Activated CD4-positive, alpha-beta T cell treated with anti-CD3 and anti-CD28 coated beads for 36 hours (primary cell): ENCODE measurements at regions not wholly inside any gene's neighbourhood (a gene's known extent, or its start where the extent isn't known, plus 50 kb on each side); places are given as distances from the start of the nearest gene placed in this dataset.
"Not testable (repeated sequence)": the region's sequence is repeated elsewhere in the genome, so short reads cannot be mapped to it uniquely, and the experiment has no call there.

Source experiments
- ATAC-seq: fragments of 200-7000 bp; cut with Tn5 transposase; one replicate; pipeline ENCODE4 v1.10.0; 2021; ENCODE audit warnings: mild to moderate bottlenecking, moderate library complexity
- CTCF ChIA-PET: fragments of 350-600 bp; sonication (Branson Sonifier 250); formaldehyde crosslinking; loops from one replicate; lab custom pipeline; 2021; ENCODE audit warnings: antibody characterized with exemption; lab: Charles Lee
- POLR2A ChIA-PET: fragments of 350-600 bp; sonication (Branson Sonifier 250); formaldehyde crosslinking; loops from one replicate; lab custom pipeline; 2021; ENCODE audit warnings: antibody characterized with exemption, inconsistent platforms; lab: Charles Lee
- DNase-seq: peaks from one replicate; pipeline ENCODE4 v3.0.0-alpha.2; 2020
- H3K27ac Mint-ChIP-seq: one replicate; pipeline ENCODE4 v1.8.0; 2021; ENCODE audit warnings: mixed read lengths
- H3K27me3 Mint-ChIP-seq: one replicate; pipeline ENCODE4 v1.8.0; 2021; ENCODE audit warnings: mixed read lengths
- H3K36me3 Mint-ChIP-seq: one replicate; pipeline ENCODE4 v1.8.0; 2021; ENCODE audit warnings: low read depth, mixed read lengths
- H3K4me1 Mint-ChIP-seq: one replicate; pipeline ENCODE4 v1.8.0; 2021; ENCODE audit warnings: mixed read lengths
- H3K4me3 Mint-ChIP-seq: one replicate; pipeline ENCODE4 v1.8.0; 2021; ENCODE audit warnings: mild to moderate bottlenecking, moderate library complexity, mixed read lengths
- H3K9me3 Mint-ChIP-seq: one replicate; pipeline ENCODE4 v1.8.0; 2021; ENCODE audit warnings: low read depth, mixed read lengths
- intact Hi-C, 2 experiments: fragments of 100-400 bp; cut with DNase I in 1 of 2; cut with micrococcal nuclease in 1 of 2; formaldehyde crosslinking; loops; one replicate each; pipeline versions ENCODE4 v1.14.2 to v1.15.1; 2022 to 2024; cut with DNase I, micrococcal nuclease

GRCh38 chr3:18720543-18720942 is 295.4 kb upstream of the SATB1 start:
- Mint-ChIP-seq H3K27me3 (no peaks in the 10 kb centered on the region), H3K9me3 (peaks cover 14% of the 10 kb centered on the region), H3K4me3 (no peak overlapping the region), H3K36me3 (peaks cover 50% of the 10 kb centered on the region), H3K27ac (peak overlapping the region; percentile 38), H3K4me1 (peaks cover 73% of the 10 kb centered on the region)
- ChIA-PET POLR2A (no interaction called here), CTCF (interaction anchor here (1.0 to 3.1 kb wide), 7 partner anchors 9 to 161 kb away, joined by 3 to 15 read pairs (median 4); no protein-coding TSS in a partner anchor)
- intact Hi-C loops: no loop called here
- ATAC-seq: no peak
- no peak for DNase-seq

- peak; percentile 38 for ATAC-seq
- POLR2A ChIA-PET: interaction anchor here (1.2 to 2.6 kb wide), 5 partner anchors 18 to 47 kb away, joined by 4 to 10 read pairs (median 8); no protein-coding TSS in a partner anchor
- H3K4me3 Mint-ChIP-seq: peak overlapping the region; percentile 8
- no peak for DNase-seq
- peaks cover 58% of the 10 kb centered on the region for H3K36me3 Mint-ChIP-seq
- H3K4me1 Mint-ChIP-seq: peaks cover 71% of the 10 kb centered on the region
- peaks cover 14% of the 10 kb centered on the region for H3K9me3 Mint-ChIP-seq
- H3K27ac Mint-ChIP-seq: peak overlapping the region; percentile 97
- no peaks in the 10 kb centered on the region for H3K27me3 Mint-ChIP-seq
- intact Hi-C loops: no loop called here
- CTCF ChIA-PET: interaction anchor here (0.8 to 6.2 kb wide), 6 partner anchors 10 to 44 kb away, joined by 3 to 53 read pairs (median 4); no protein-coding TSS in a partner anchor
These were observed 292.5 kb upstream of the SATB1 start for GRCh38 chr3:18717598-18717997.

DNA sequence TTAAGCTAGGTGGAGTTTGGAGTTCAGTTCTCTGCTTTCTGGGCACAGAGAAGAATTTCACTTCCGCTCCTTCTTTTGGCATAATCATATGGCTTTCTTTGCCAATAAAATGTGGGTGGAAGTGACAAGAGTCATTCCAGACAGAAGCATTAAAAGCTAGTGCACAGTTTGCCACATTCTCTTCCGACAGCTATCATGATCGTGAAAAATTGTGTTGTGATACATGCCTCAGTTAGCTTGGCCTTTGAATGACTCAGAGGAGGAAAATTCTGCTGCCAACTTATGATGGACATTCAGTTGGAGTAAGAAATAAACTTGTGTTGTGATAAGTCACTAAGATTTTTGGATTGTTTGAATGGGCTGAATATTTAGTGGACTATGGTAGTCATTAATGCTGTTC is 291.7 kb upstream of the SATB1 start:
- POLR2A ChIA-PET: interaction anchor here (1.2 to 2.6 kb wide), 7 partner anchors 8 to 46 kb away, joined by 4 to 11 read pairs (median 8); no protein-coding TSS in a partner anchor

DNA sequence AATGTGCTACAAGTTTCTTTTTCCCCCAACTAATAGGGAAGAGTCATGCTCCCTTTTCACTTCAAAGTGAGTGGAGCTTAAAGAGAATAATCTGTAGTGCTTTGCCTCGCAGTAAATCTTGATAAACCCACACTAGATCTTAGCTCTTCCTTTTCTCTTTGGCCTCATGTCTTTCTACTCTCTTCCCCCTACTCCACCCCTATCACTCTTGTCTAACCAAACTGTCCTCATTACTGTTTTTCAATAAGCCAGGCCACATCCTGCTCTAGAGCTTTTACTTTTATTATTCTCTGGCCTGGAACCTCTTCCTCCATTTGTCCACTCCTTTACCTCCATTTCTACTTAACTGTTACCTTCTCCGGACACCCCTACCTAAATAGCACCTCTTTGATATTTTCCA is 291.0 kb upstream of the SATB1 start:
- ATAC-seq (no peak), DNase-seq (no peak)
- ChIA-PET CTCF (interaction anchor here (0.8 to 6.2 kb wide), 11 partner anchors 9 to 74 kb away, joined by 3 to 53 read pairs (median 5); no protein-coding TSS in a partner anchor), POLR2A (interaction anchor here (1.3 to 2.6 kb wide), 6 partner anchors 9 to 45 kb away, joined by 4 to 11 read pairs (median 8); no protein-coding TSS in a partner anchor)
- Mint-ChIP-seq H3K27me3 (no peaks in the 10 kb centered on the region), H3K27ac (peak overlapping the region; percentile 97), H3K4me1 (peaks cover 78% of the 10 kb centered on the region), H3K9me3 (peaks cover 14% of the 10 kb centered on the region), H3K4me3 (peak overlapping the region; percentile 0), H3K36me3 (peaks cover 53% of the 10 kb centered on the region)
- intact Hi-C loops: no loop called here

More for the DNA sequence above, 291.7 kb upstream of the SATB1 start:
- no peak overlapping the region for H3K4me3 Mint-ChIP-seq
- peaks cover 14% of the 10 kb centered on the region for H3K9me3 Mint-ChIP-seq
- ATAC-seq: no peak
- H3K36me3 Mint-ChIP-seq: peaks cover 56% of the 10 kb centered on the region
- DNase-seq: no peak
- CTCF ChIA-PET: interaction anchor here (0.8 to 6.2 kb wide), 8 partner anchors 8 to 157 kb away, joined by 3 to 53 read pairs (median 7); no protein-coding TSS in a partner anchor
- intact Hi-C loops: no loop called here
- H3K4me1 Mint-ChIP-seq: peaks cover 74% of the 10 kb centered on the region
- H3K27me3 Mint-ChIP-seq: no peaks in the 10 kb centered on the region
- H3K27ac Mint-ChIP-seq: peak overlapping the region; percentile 97

- Mint-ChIP-seq H3K9me3 (peaks cover 14% of the 10 kb centered on the region), H3K4me1 (peaks cover 76% of the 10 kb centered on the region), H3K27me3 (no peaks in the 10 kb centered on the region), H3K4me3 (no peak overlapping the region), H3K27ac (peak overlapping the region; percentile 97), H3K36me3 (peaks cover 49% of the 10 kb centered on the region)
- CTCF ChIA-PET: interaction anchor here (1.0 to 6.2 kb wide), 8 partner anchors 10 to 125 kb away, joined by 3 to 53 read pairs (median 5); no protein-coding TSS in a partner anchor
- no peak for DNase-seq
- intact Hi-C loops: no loop called here
- ATAC-seq: no peak
- POLR2A ChIA-PET: interaction anchor here (2.3 to 3.1 kb wide), 2 partner anchors 10 to 26 kb away, joined by 11 to 23 read pairs; no protein-coding TSS in a partner anchor
These were observed 290.1 kb upstream of the SATB1 start for GRCh38 chr3:18715208-18715607.

GRCh38 chr3:18713577-18713951 is 288.4 kb upstream of the SATB1 start:
- peaks cover 77% of the 10 kb centered on the region for H3K4me1 Mint-ChIP-seq
- peak overlapping the region; percentile 66 for H3K4me3 Mint-ChIP-seq
- peak overlapping the region; percentile 99 for H3K27ac Mint-ChIP-seq
- DNase-seq: no peak
- peaks cover 38% of the 10 kb centered on the region for H3K36me3 Mint-ChIP-seq
- no peaks in the 10 kb centered on the region for H3K27me3 Mint-ChIP-seq
- CTCF ChIA-PET: interaction anchor here (0.8 to 6.2 kb wide), 10 partner anchors 8 to 190 kb away, joined by 3 to 53 read pairs (median 5); no protein-coding TSS in a partner anchor
- intact Hi-C loops: loop anchor here (1.0 to 2.0 kb wide), 8 partner anchors 28 to 275 kb away; no protein-coding TSS in a partner anchor
- ATAC-seq: no peak
- H3K9me3 Mint-ChIP-seq: peaks cover 6% of the 10 kb centered on the region
- POLR2A ChIA-PET: interaction anchor here (0.5 to 3.1 kb wide), 15 partner anchors 11 to 289 kb away, joined by 3 to 23 read pairs (median 6); no protein-coding TSS in a partner anchor

DNA sequence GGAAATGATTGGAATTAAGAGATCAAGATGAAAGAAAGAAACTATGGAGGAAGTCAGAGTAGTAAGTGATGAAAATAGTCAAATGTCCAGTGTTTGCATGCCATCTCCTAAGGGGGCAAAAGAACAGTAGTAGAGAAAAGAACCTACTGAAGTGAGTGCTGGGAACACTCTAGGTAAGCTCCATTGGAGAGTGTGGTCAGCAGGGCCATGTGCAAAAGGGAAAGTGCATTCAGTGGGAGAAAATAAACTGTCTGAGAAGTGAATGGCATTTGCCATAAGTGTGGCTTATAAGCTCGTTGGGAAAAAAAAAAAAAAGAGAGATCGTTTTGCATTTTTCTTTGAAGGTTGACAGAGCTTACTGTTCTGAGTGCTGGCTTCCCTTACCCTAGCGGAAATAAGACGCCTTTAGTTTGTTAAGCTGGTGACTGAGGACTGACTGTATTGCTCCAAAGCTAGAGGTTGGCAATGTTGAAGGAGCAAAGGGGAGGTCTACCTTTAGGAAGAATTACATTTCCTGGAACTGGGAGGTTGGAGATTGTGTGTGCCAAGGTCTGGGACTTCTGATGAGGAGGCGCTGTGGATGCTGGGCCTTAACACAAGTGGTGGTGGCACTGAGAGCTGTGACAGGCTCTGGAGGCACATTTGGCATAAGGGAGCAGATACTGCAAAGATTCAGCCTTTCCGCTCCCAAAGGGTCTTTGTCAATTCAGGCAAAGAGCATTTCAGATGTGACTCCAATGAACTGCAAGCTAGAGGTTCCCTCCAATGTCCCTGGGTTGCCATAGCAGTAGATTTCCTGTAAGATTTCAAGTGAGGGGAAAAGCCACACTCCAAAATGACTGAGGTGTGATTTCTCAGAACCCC is 287.8 kb upstream of the SATB1 start:
- CTCF ChIA-PET: interaction anchor here (0.8 to 6.2 kb wide), 12 partner anchors 8 to 267 kb away, joined by 3 to 53 read pairs (median 5); no protein-coding TSS in a partner anchor
- Mint-ChIP-seq H3K4me1 (peaks cover 73% of the 10 kb centered on the region), H3K36me3 (peaks cover 37% of the 10 kb centered on the region), H3K4me3 (peak overlapping the region; percentile 66), H3K27ac (peak overlapping the region; percentile 99), H3K9me3 (peaks cover 5% of the 10 kb centered on the region), H3K27me3 (no peaks in the 10 kb centered on the region)
- ATAC-seq (peak; percentile 82), DNase-seq (peak; percentile 69)
- POLR2A ChIA-PET: interaction anchor here (0.5 to 3.1 kb wide), 22 partner anchors 12 to 289 kb away, joined by 3 to 23 read pairs (median 6); no protein-coding TSS in a partner anchor
- intact Hi-C loops: loop anchor here (1.0 to 2.0 kb wide), 8 partner anchors 28 to 276 kb away; no protein-coding TSS in a partner anchor

DNA sequence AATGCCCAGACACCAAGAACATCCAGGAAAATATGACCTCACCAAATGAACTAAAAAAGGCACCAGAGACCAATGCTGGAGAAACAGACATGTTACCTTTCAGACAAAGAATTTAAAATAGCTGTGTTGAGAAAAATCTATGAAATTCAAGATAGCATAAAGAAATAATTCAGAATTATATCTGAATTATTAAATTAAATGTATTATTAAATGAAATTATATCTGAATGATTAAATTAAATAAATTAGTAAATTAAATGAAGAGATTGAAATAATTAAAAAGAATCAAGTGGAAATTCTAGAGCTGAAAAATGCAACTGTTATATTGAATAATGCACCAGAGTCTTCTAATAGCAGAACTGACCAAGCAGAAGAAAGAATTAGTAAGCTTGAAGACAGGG is 279.2 kb upstream of the SATB1 start:
- no peak for ATAC-seq
- no peaks in the 10 kb centered on the region for H3K27me3 Mint-ChIP-seq
- peaks cover 13% of the 10 kb centered on the region for H3K4me1 Mint-ChIP-seq
- peaks cover 27% of the 10 kb centered on the region for H3K36me3 Mint-ChIP-seq
- peaks cover 27% of the 10 kb centered on the region for H3K9me3 Mint-ChIP-seq
- CTCF ChIA-PET: interaction anchor here (0.7 to 1.3 kb wide), 5 partner anchors 9 to 183 kb away, joined by 3 to 6 read pairs (median 4); no protein-coding TSS in a partner anchor
- no peak overlapping the region for H3K27ac Mint-ChIP-seq
- intact Hi-C loops: no loop called here
- no peak overlapping the region for H3K4me3 Mint-ChIP-seq
- DNase-seq: no peak
- POLR2A ChIA-PET: interaction anchor here (1.0 kb wide), 1 partner anchor 37 kb away, joined by 3 read pairs; no protein-coding TSS in a partner anchor

DNA sequence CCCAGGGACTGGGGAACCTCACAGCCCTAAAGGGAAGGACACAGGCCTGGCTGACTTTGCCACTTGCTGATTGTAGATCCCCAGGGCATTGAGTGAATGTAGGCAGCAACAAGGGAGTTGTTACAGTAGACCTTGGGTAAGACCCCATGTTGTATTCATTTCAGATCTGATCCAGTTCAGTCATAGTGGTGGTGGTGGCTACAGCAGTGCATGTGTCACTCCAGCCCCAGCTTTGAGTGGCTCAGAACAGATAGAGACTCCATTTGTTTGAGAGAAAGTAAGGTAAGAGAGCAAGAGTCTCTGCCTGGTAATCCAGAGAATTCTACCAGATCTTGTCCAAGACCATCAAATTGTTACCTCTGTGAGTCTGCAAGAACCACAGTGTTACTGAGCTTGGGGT is 278.7 kb upstream of the SATB1 start:
- Mint-ChIP-seq H3K36me3 (peaks cover 29% of the 10 kb centered on the region), H3K4me1 (peaks cover 11% of the 10 kb centered on the region), H3K27me3 (no peaks in the 10 kb centered on the region), H3K4me3 (no peak overlapping the region), H3K9me3 (peaks cover 27% of the 10 kb centered on the region), H3K27ac (peak overlapping the region; percentile 33)
- CTCF ChIA-PET: interaction anchor here (1.0 to 1.3 kb wide), 4 partner anchors 9 to 55 kb away, joined by 3 to 6 read pairs (median 4); no protein-coding TSS in a partner anchor
- POLR2A ChIA-PET: interaction anchor here (1.0 kb wide), 1 partner anchor 37 kb away, joined by 3 read pairs; no protein-coding TSS in a partner anchor
- ATAC-seq: peak; percentile 98
- intact Hi-C loops: no loop called here
- peak; percentile 36 for DNase-seq

- H3K27me3 Mint-ChIP-seq, DNase-seq, POLR2A ChIA-PET, intact Hi-C loops, H3K9me3 Mint-ChIP-seq, H3K27ac Mint-ChIP-seq, ATAC-seq, H3K36me3 Mint-ChIP-seq, H3K4me3 Mint-ChIP-seq: not testable (repeated sequence)
- H3K4me1 Mint-ChIP-seq: peaks cover 13% of the 10 kb centered on the region
- CTCF ChIA-PET: interaction anchor here (0.6 kb wide), 1 partner anchor 156 kb away, joined by 3 read pairs; no protein-coding TSS in a partner anchor
These were observed 268.6 kb upstream of the SATB1 start for GRCh38 chr3:18693588-18694329.
